ENCODE measurements at regions not wholly inside any gene's neighbourhood (a gene's known extent, or its start where the extent isn't known, plus 50 kb on each side); places are given as distances from the start of the nearest gene placed in this dataset.
"Not testable (repeated sequence)": the region's sequence is repeated elsewhere in the genome, so short reads cannot be mapped to it uniquely, and the experiment has no call there.

- not testable (repeated sequence) for TF ChIP-seq CTCF (conservative IDR thresholded peaks at IDR 0.05; ENCODE audit: low read depth, low read length); EZH2 (IDR thresholded peaks at IDR 0.05; ENCODE audit: low read length, unreplicated experiment); EZH2phosphoT487 (IDR thresholded peaks at IDR 0.05; ENCODE audit: borderline replicate concordance, low read length)
Observed at GRCh38 chr4:138435046-138435445, 192.9 kb upstream of the SLC7A11 start.

All from PC-3 (cell line).